ENCODE measurements at regions not wholly inside any gene's neighbourhood (a gene's known extent, or its start where the extent isn't known, plus 50 kb on each side); places are given as distances from the start of the nearest gene placed in this dataset.

- Histone ChIP-seq H3F3A (ENCODE audit: insufficient read depth, low read length, poor library complexity, severe bottlenecking) (no peaks in the 10 kb centered on the region), H3K79me2 (replicated peaks; ENCODE audit: insufficient read depth, low read length) (no peaks in the 10 kb centered on the region), H3K4me2 (ENCODE audit: low read length) (no peak overlapping the region), H3K27me3 (ENCODE audit: insufficient read depth, low read depth, low read length) (no peaks in the 10 kb centered on the region), H3K9me2 (ENCODE audit: insufficient read depth, low read length) (no peaks in the 10 kb centered on the region), H4K20me1 (ENCODE audit: insufficient read depth) (no peaks in the 10 kb centered on the region), H3K4me3 (ENCODE audit: low read length) (no peak overlapping the region), H3K9ac (ENCODE audit: low read length) (no peak overlapping the region), H3K9me3 (ENCODE audit: low read length) (no peaks in the 10 kb centered on the region), H2AFZ (ENCODE audit: low read depth, low read length) (no peak overlapping the region), H3K36me3 (ENCODE audit: insufficient read depth, low read length) (no peaks in the 10 kb centered on the region), H3K27ac (ENCODE audit: low read length) (no peak overlapping the region)
- TF ChIP-seq CTCF (IDR thresholded peaks at IDR 0.05; ENCODE audit: poor library complexity, severe bottlenecking): no peak
- TF ChIP-seq EZH2 (IDR thresholded peaks at IDR 0.05; ENCODE audit: borderline replicate concordance, insufficient read depth, low read length, poor library complexity, severe bottlenecking): no peak
- no peak for TF ChIP-seq RAD21 (conservative IDR thresholded peaks at IDR 0.05)
- TF ChIP-seq SMC3 (conservative IDR thresholded peaks at IDR 0.05; ENCODE audit: poor library complexity): no peak
- no peak for TF ChIP-seq REST (IDR thresholded peaks at IDR 0.05; ENCODE audit: borderline replicate concordance)
- TF ChIP-seq MXI1 (conservative IDR thresholded peaks at IDR 0.05; ENCODE audit: poor library complexity, severe bottlenecking): no peak
- TF ChIP-seq POLR2AphosphoS5 (IDR thresholded peaks at IDR 0.05): no peak
- TF ChIP-seq EP300 (conservative IDR thresholded peaks at IDR 0.05; ENCODE audit: poor library complexity, severe bottlenecking): no peak
- no peak for TF ChIP-seq TAF1 (IDR thresholded peaks at IDR 0.05; ENCODE audit: low read depth)
Measured at GRCh38 chrX:9205599-9206223, 171.8 kb upstream of the FAM9B start.

GRCh38 chrX:9207142-9207541 is 173.2 kb upstream of the FAM9B start:
- no peak overlapping the region for H3K9ac ChIP-seq (ENCODE audit: low read length)
- H3K9me2 ChIP-seq (ENCODE audit: insufficient read depth, low read length): no peaks in the 10 kb centered on the region
- H3K79me2 ChIP-seq (replicated peaks; ENCODE audit: insufficient read depth, low read length): no peaks in the 10 kb centered on the region
- no peak for TF ChIP-seq REST (IDR thresholded peaks at IDR 0.05; ENCODE audit: borderline replicate concordance)
- TF ChIP-seq CTCF (IDR thresholded peaks at IDR 0.05; ENCODE audit: poor library complexity, severe bottlenecking): no peak
- TF ChIP-seq EP300 (conservative IDR thresholded peaks at IDR 0.05; ENCODE audit: poor library complexity, severe bottlenecking): no peak
- no peak for TF ChIP-seq MXI1 (conservative IDR thresholded peaks at IDR 0.05; ENCODE audit: poor library complexity, severe bottlenecking)
- no peak for TF ChIP-seq RAD21 (conservative IDR thresholded peaks at IDR 0.05)
- no peak for TF ChIP-seq TAF1 (IDR thresholded peaks at IDR 0.05; ENCODE audit: low read depth)
- no peak for TF ChIP-seq SMC3 (conservative IDR thresholded peaks at IDR 0.05; ENCODE audit: poor library complexity)
- no peak for TF ChIP-seq POLR2AphosphoS5 (IDR thresholded peaks at IDR 0.05)
- TF ChIP-seq EZH2 (IDR thresholded peaks at IDR 0.05; ENCODE audit: borderline replicate concordance, insufficient read depth, low read length, poor library complexity, severe bottlenecking): no peak
- H3K36me3 ChIP-seq (ENCODE audit: insufficient read depth, low read length): no peaks in the 10 kb centered on the region
- no peaks in the 10 kb centered on the region for H3F3A ChIP-seq (ENCODE audit: insufficient read depth, low read length, poor library complexity, severe bottlenecking)
- H4K20me1 ChIP-seq (ENCODE audit: insufficient read depth): no peaks in the 10 kb centered on the region
- H3K4me3 ChIP-seq (ENCODE audit: low read length): no peak overlapping the region
- no peak overlapping the region for H2AFZ ChIP-seq (ENCODE audit: low read depth, low read length)
- no peaks in the 10 kb centered on the region for H3K27me3 ChIP-seq (ENCODE audit: insufficient read depth, low read depth, low read length)
- H3K9me3 ChIP-seq (ENCODE audit: low read length): no peaks in the 10 kb centered on the region
- no peak overlapping the region for H3K27ac ChIP-seq (ENCODE audit: low read length)
- no peak overlapping the region for H3K4me2 ChIP-seq (ENCODE audit: low read length)
